ENCODE measurements at regions not wholly inside any gene's neighbourhood (a gene's known extent, or its start where the extent isn't known, plus 50 kb on each side); places are given as distances from the start of the nearest gene placed in this dataset.
A peak's percentile ranks its signal among the peaks of the same experiment; 100 is the strongest.

DNA sequence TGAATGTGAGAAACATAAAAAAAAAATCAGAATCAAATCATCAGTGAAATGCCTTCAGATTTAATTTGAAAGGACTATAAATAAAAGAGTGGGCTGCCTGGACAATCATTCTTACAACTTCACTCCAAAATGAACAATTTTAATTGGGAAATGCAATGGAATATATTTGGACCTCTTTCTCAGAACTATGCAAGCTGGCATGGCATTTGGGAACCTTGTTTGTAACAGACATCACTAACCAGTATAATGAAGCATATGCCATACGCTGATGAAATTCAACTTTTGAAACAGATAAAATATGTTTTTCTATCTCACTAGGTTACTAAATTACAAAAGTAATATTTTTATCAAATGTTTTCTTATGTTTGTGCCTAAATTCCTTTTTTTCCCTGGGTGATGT, 64.2 kb upstream of the FAM216B start:
- TF ChIP-seq, protein P1, sequence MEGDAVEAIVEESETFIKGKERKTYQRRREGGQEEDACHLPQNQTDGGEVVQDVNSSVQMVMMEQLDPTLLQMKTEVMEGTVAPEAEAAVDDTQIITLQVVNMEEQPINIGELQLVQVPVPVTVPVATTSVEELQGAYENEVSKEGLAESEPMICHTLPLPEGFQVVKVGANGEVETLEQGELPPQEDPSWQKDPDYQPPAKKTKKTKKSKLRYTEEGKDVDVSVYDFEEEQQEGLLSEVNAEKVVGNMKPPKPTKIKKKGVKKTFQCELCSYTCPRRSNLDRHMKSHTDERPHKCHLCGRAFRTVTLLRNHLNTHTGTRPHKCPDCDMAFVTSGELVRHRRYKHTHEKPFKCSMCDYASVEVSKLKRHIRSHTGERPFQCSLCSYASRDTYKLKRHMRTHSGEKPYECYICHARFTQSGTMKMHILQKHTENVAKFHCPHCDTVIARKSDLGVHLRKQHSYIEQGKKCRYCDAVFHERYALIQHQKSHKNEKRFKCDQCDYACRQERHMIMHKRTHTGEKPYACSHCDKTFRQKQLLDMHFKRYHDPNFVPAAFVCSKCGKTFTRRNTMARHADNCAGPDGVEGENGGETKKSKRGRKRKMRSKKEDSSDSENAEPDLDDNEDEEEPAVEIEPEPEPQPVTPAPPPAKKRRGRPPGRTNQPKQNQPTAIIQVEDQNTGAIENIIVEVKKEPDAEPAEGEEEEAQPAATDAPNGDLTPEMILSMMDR (IDR thresholded peaks at IDR 0.05; ENCODE audit: low read depth, low read length), result no peak

DNA sequence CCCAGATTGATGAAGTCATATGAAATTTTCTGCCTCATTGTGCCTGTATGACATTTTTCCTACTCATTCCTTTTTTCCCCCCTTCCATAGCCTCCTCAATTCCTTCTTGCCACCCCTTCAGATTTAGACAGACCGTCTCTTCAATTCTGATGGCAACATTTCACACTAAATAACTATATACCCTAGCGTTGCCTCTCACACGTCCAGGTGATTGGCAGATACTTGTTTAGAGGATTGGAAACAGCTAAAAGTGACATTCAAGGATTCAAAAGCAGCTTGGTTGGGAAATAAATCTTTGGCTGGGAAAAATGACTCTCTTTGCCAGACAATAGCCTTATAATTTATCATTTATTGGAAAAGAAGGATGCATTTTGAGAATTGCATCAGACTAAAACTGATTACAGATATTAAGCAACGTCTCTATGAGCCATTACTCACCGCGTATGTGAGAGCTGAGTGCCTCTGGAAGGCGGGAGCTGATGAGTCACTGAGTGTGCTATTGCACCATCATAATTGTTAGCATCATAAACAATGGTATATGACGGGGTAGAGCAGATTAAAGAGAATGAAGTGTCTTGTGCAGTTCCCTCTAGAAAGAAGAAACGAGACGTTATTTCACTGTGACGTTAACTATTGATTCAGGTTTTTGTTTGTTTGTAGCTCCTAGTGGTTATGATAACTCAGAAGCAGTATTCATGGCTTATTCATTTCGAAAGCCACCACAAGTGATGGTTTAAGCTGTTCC, 61.1 kb upstream of the FAM216B start:
- peak overlapping the region; percentile 35 for H3K4me3 ChIP-seq (ENCODE audit: low read depth, low read length)
- TF ChIP-seq, protein P1 (IDR thresholded peaks at IDR 0.05; ENCODE audit: low read depth, low read length), result no peak

More for the DNA sequence above, 64.2 kb upstream of the FAM216B start:
- H3K4me3 ChIP-seq (ENCODE audit: low read depth, low read length), result no peak overlapping the region

DNA sequence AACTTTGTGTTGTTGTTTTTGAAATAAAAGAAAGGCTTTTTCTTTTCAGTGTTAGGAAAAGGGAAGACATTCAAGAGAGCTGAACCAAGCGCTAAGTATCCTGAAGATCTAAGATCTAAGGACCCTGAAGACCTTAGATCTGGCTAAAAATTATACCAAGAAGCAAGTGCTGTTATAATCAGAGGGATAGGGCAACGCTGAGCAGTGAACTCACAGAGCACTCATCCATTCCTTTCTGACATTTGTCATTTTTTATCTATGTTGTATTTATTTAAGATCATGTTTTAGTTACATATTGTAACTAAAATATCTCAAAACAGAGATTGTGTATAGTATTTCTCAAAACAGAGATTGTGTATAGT, 60.5 kb upstream of the FAM216B start:
- peak overlapping the region; percentile 35 for H3K4me3 ChIP-seq (ENCODE audit: low read depth, low read length)
- TF ChIP-seq, protein P1 (IDR thresholded peaks at IDR 0.05; ENCODE audit: low read depth, low read length), result no peak

DNA sequence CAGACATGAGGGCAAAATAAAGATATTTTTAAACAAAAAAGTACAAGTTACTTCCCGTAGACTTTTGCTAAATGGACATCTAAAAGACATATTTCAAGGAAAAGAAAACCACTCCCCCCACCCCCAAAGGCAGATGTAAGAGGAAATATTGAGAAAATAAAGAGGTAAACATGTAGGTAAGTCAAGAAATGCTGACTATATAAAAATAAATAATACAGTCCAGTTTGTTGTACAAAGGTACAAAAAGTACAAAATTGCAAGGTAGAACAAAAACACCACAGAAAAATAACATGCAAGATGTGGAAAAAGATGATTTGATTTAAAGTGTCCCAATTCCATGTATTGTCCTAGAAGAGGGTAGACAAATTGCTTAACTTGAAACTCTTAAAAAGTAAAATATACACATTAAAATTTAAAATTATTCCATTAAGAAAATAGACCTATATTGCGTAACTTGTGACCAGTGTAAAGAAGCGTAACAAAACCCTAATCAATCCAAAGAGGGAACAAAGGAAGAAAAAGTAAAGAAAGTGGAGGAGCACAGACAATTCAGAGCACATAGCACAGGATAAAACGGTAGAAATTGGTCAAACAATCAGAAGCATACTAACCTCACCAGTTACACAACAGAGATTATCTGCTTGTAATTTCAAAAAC, 58.4 kb upstream of the FAM216B start:
- TF ChIP-seq, protein P1 (IDR thresholded peaks at IDR 0.05; ENCODE audit: low read depth, low read length), result no peak
- no peak overlapping the region for H3K4me3 ChIP-seq (ENCODE audit: low read depth, low read length)

DNA sequence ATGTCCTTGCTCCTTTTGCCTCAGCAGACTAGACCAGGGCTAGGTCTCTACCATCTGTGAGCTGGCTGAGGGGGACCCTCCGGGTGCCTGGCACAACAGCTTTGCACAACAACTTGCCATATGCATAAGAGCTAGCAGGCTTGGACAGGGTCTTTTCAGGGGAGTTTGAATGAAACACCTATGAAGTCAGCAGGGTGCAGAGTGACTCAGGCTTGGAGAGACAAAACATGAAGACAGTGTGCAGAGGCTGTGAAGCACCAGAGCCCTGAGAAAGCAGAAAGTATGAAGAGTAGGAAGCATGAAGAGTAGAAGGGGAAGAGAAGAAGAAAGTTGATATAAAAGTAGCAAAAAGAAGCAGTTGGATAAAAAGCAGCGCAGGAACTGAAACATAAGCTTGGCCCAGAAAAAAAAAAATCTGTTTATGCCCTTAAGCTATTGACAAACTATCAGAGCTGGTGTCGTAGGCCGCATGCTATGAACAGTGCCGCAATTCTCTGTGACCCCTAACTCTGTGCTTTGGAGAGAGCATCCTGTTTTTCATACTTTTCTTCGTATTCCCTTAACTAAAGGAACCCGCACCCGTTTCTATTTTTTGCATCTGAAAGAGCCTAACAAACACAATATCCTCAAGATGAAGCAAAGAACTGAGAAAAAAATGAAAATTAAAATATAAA, 52.7 kb upstream of the FAM216B start:
- TF ChIP-seq, protein P1 (IDR thresholded peaks at IDR 0.05; ENCODE audit: low read depth, low read length), result no peak

DNA sequence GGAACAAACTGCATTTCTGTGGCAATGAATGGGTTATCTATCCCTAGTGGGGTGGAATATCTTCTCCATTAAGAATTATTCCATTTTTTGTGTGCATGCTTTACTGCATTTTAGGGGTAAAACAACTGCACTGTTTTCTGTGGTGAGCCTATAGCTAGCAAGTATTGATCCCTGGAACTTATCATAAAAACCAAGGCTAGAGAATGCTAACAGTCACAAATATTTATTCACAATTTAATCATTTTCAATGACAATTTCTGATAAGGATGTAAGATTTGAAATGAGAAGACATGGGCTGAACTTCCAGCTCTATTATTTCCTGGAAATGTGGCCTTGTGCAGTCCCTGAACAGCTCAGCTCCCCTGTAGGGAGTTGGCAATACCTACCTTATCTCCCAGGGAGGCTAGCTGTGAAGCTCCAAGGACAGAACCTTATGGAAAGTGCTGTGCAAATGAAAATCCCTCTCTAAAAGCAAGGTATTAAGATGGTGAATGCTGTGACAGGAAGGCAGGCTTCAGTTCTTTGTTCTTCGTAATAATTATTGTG, 51.5 kb upstream of the FAM216B start:
- H3K4me3 ChIP-seq (ENCODE audit: low read depth, low read length), result no peak overlapping the region
- TF ChIP-seq, protein P1 (IDR thresholded peaks at IDR 0.05; ENCODE audit: low read depth, low read length), result no peak

More for the DNA sequence above, 52.7 kb upstream of the FAM216B start:
- no peak overlapping the region for H3K4me3 ChIP-seq (ENCODE audit: low read depth, low read length)
